GM19395 (cell line): ENCODE measurements at regions not wholly inside any gene's neighbourhood (a gene's known extent, or its start where the extent isn't known, plus 50 kb on each side); places are given as distances from the start of the nearest gene placed in this dataset.

Experiments
- ATAC-seq: cut with Tn5 transposase; IDR thresholded peaks from one replicate; pipeline ENCODE4 v1.9.1; 2021; ENCODE audit warnings: mild to moderate bottlenecking, moderate library complexity; ENCODE audit not compliant: unreplicated experiment

GRCh38 chr4:11590132-11590531 lies 161.4 kb upstream of the HS3ST1 start:
- ATAC-seq = no peak

GRCh38 chr4:11589676-11590075 lies 161.0 kb upstream of the HS3ST1 start:
- ATAC-seq = no peak

- no peak for ATAC-seq
These were observed 159.1 kb upstream of the HS3ST1 start for GRCh38 chr4:11587797-11588196.

- no peak for ATAC-seq
These were observed 156.8 kb upstream of the HS3ST1 start for GRCh38 chr4:11585506-11585905.

- ATAC-seq = no peak
These were observed 139.8 kb upstream of the HS3ST1 start for GRCh38 chr4:11568511-11568910.

GRCh38 chr4:11566444-11567022 lies 137.8 kb upstream of the HS3ST1 start:
- ATAC-seq = peak; percentile 72

- ATAC-seq = peak; percentile 68
These were observed 137.2 kb upstream of the HS3ST1 start for GRCh38 chr4:11565899-11566298.

GRCh38 chr4:11565213-11565612 lies 136.5 kb upstream of the HS3ST1 start:
- no peak for ATAC-seq

GRCh38 chr4:11564021-11564420 lies 135.3 kb upstream of the HS3ST1 start:
- no peak for ATAC-seq

- no peak for ATAC-seq
These were observed 120.8 kb upstream of the HS3ST1 start for GRCh38 chr4:11549525-11549924.

- peak; percentile 98 for ATAC-seq
These were observed 119.9 kb upstream of the HS3ST1 start for GRCh38 chr4:11548597-11549082.

- no peak for ATAC-seq
These were observed 117.9 kb upstream of the HS3ST1 start for GRCh38 chr4:11546391-11547175.

GRCh38 chr4:11545651-11546050 lies 117.0 kb upstream of the HS3ST1 start:
- no peak for ATAC-seq

GRCh38 chr4:11544211-11544610 lies 115.5 kb upstream of the HS3ST1 start:
- no peak for ATAC-seq

GRCh38 chr4:11543706-11544105 lies 115.0 kb upstream of the HS3ST1 start:
- no peak for ATAC-seq

GRCh38 chr4:11542952-11543351 lies 114.3 kb upstream of the HS3ST1 start:
- ATAC-seq = no peak

- no peak for ATAC-seq
These were observed 109.2 kb upstream of the HS3ST1 start for GRCh38 chr4:11537846-11538245.

- ATAC-seq = no peak
These were observed 106.6 kb upstream of the HS3ST1 start for GRCh38 chr4:11535333-11535732.

- no peak for ATAC-seq
These were observed 106.1 kb upstream of the HS3ST1 start for GRCh38 chr4:11534623-11535302.

- no peak for ATAC-seq
These were observed 103.4 kb upstream of the HS3ST1 start for GRCh38 chr4:11532138-11532537.

GRCh38 chr4:11529625-11530201 lies 101.0 kb upstream of the HS3ST1 start:
- no peak for ATAC-seq

GRCh38 chr4:11525085-11525484 lies 96.4 kb upstream of the HS3ST1 start:
- no peak for ATAC-seq
